ENCODE measurements at regions not wholly inside any gene's neighbourhood (a gene's known extent, or its start where the extent isn't known, plus 50 kb on each side); places are given as distances from the start of the nearest gene placed in this dataset.
A peak's percentile ranks its signal among the peaks of the same experiment; 100 is the strongest.

GRCh38 chr13:74043237-74043636 is 91.0 kb downstream of the KLF12 start:
- intact Hi-C loops (cut with DNase I), result no loop called here
- Histone ChIP-seq H3K4me3 (no peak overlapping the region), H3K36me3 (ENCODE audit: insufficient read depth in 1 of 2, low read depth in 1 of 2) (no peaks in the 10 kb centered on the region), H3K9me3 (no peaks in the 10 kb centered on the region), H3K4me1 (peaks cover 13% of the 10 kb centered on the region), H3K27ac (no peak overlapping the region), H3K27me3 (ENCODE audit: insufficient read depth in 3 of 3, low read length in 2 of 3) (no peaks in the 10 kb centered on the region)
- no peak for ATAC-seq
- TF ChIP-seq CTCF (IDR thresholded peaks at IDR 0.05), result no peak
- 72 to 83% (median 77%) methylated on average over 5 of the region's 5 CpGs for WGBS, 3 donors
- DNase-seq, result no peak

- TF ChIP-seq CTCF (IDR thresholded peaks at IDR 0.05), result peak; percentile 50
- H3K27me3 ChIP-seq (ENCODE audit: insufficient read depth in 3 of 3, low read length in 2 of 3), result no peaks in the 10 kb centered on the region
- 56 to 76% (median 59%) methylated on average over 4 of the region's 4 CpGs for WGBS, 3 donors
- H3K36me3 ChIP-seq (ENCODE audit: insufficient read depth in 1 of 2, low read depth in 1 of 2), result no peaks in the 10 kb centered on the region
- H3K4me1 ChIP-seq, result peaks cover 13% of the 10 kb centered on the region
- no peak overlapping the region for H3K27ac ChIP-seq
- DNase-seq, result peak; percentile 38 to 57
- ATAC-seq, result peak; percentile 46 to 91 (median 74)
- intact Hi-C loops (cut with DNase I), result no loop called here
- no peaks in the 10 kb centered on the region for H3K9me3 ChIP-seq
- H3K4me3 ChIP-seq, result no peak overlapping the region
Measured at GRCh38 chr13:74040200-74040599, 94.0 kb downstream of the KLF12 start.

GRCh38 chr13:74039667-74040066 is 94.5 kb downstream of the KLF12 start:
- WGBS, 3 donors, result 97% methylated on average over 3 of the region's 3 CpGs
- TF ChIP-seq CTCF (IDR thresholded peaks at IDR 0.05), result no peak

GRCh38 chr13:74039154-74039553 is 95.0 kb downstream of the KLF12 start:
- no peak overlapping the region for H3K4me3 ChIP-seq
- H3K27me3 ChIP-seq (ENCODE audit: insufficient read depth in 3 of 3, low read length in 2 of 3), result no peaks in the 10 kb centered on the region
- no peak for TF ChIP-seq CTCF (IDR thresholded peaks at IDR 0.05)
- no peak for DNase-seq
- ATAC-seq, result no peak
- no peak overlapping the region for H3K27ac ChIP-seq
- peaks cover 13% of the 10 kb centered on the region for H3K4me1 ChIP-seq
- no peaks in the 10 kb centered on the region for H3K36me3 ChIP-seq (ENCODE audit: insufficient read depth in 1 of 2, low read depth in 1 of 2)
- WGBS, 3 donors, result 84 to 94% (median 93%) methylated on average over 2 of the region's 2 CpGs
- H3K9me3 ChIP-seq, result no peaks in the 10 kb centered on the region
- intact Hi-C loops (cut with DNase I), result no loop called here

More at GRCh38 chr13:74039667-74040066, 94.5 kb downstream of the KLF12 start:
- Histone ChIP-seq H3K4me3 (no peak overlapping the region), H3K9me3 (no peaks in the 10 kb centered on the region), H3K4me1 (peaks cover 13% of the 10 kb centered on the region), H3K36me3 (ENCODE audit: insufficient read depth in 1 of 2, low read depth in 1 of 2) (no peaks in the 10 kb centered on the region), H3K27ac (no peak overlapping the region), H3K27me3 (ENCODE audit: insufficient read depth in 3 of 3, low read length in 2 of 3) (no peaks in the 10 kb centered on the region)
- DNase-seq, result no peak
- ATAC-seq, result no peak
- intact Hi-C loops (cut with DNase I), result no loop called here

- Histone ChIP-seq H3K9me3 (no peaks in the 10 kb centered on the region), H3K4me1 (peaks cover 7% of the 10 kb centered on the region), H3K27me3 (ENCODE audit: insufficient read depth in 3 of 3, low read length in 2 of 3) (no peaks in the 10 kb centered on the region), H3K36me3 (ENCODE audit: insufficient read depth in 1 of 2, low read depth in 1 of 2) (no peaks in the 10 kb centered on the region), H3K27ac (no peak overlapping the region), H3K4me3 (no peak overlapping the region)
- no peak for DNase-seq
- TF ChIP-seq CTCF (IDR thresholded peaks at IDR 0.05), result no peak
- intact Hi-C loops (cut with DNase I), result no loop called here
- ATAC-seq, result no peak
Measured at GRCh38 chr13:74037762-74038161, 96.4 kb downstream of the KLF12 start.
